Tongue (tissue), 1 donor: ENCODE measurements at regions not wholly inside any gene's neighbourhood (a gene's known extent, or its start where the extent isn't known, plus 50 kb on each side); places are given as distances from the start of the nearest gene placed in this dataset.

Experiments
- DNase-seq: peaks from one replicate; pipeline ENCODE4 v3.0.0-alpha.2; 2015

GRCh38 chrX:45372151-45372550, 171.5 kb upstream of the DIPK2B start:
- DNase-seq: no peak

GRCh38 chrX:45368705-45369104, 168.0 kb upstream of the DIPK2B start:
- no peak for DNase-seq

- DNase-seq: no peak
Observed at GRCh38 chrX:45363596-45363995, 162.9 kb upstream of the DIPK2B start.

DNA sequence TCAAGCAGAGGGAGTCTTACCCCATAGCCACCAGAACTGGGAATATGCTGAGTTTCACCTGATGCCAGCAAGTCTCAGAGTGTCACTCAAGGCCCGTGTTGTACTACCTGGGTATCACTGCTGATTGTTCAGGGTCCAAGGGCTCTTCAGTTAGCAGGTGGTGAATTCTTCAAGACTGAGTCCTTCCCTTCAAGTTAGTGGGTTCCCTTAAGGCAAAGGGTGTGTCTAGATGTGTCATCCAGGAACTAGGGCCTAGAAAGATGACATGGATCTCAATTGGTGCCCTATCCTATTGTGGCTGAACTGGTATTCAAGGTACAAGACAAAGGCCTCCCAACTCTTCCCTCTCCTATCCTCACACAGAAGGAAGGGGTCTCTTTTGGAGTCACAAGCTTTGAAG, 159.9 kb upstream of the DIPK2B start:
- no peak for DNase-seq

GRCh38 chrX:45358392-45358791, 157.7 kb upstream of the DIPK2B start:
- DNase-seq: no peak

- DNase-seq: no peak
Observed at GRCh38 chrX:45353456-45353855, 152.8 kb upstream of the DIPK2B start.

DNA sequence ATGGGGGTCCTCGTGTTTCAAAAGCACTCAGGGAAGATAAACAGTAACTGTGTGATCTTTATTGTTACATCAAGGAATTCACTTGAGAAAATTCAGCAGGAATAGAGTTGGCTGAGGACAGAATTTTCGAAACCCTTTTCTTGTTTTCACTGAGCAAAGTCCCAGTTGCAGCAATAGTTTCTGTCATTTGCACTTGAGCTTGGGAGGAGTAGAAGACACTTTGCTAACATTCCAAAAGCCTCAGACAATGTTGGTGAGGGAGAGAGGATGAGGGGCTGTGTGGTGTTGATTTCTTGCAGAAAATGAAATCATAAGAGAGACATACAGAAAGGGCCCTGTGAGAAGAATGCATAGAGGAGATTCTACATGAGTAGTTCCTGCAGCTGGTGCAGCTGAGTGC, 151.9 kb upstream of the DIPK2B start:
- DNase-seq: no peak

DNA sequence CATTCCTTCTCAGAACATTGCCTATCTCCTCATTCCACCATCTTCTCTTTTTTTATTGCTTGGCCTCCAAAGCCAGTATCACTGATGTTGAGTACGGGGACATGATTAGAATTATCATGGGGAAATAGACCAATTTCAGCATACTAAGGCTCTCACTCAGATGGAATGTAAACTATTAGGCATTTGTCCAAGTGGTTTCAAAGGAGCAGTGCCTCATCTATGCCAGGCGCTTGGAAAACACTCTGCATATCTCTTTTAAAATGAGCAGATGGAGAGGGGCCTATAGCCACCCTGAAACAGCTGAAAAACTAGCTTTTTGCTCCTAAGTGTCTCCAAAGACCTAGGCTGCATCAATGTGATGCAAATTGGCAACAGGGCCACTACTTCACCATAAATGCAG, 150.8 kb upstream of the DIPK2B start:
- DNase-seq: peak; percentile 6

DNA sequence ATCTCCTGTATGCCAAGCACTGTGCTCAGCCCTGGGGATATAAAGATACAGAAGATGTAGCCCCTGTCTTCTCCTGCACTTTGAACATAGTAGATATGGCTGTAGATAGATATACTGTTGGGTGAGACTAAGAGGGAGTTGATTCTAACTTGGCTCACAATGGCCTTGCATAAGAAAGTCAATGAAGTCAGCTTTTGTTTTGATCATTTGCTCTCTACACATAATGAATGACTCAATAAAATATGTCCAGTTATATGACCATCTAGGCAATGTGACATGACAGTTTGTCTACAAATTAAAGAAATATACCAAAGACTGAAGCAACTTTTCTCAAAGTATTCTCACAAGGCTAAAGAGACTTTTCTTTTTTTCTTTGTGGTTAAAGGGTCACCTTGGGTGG, 147.6 kb upstream of the DIPK2B start:
- no peak for DNase-seq

- no peak for DNase-seq
Observed at GRCh38 chrX:45347877-45348276, 147.2 kb upstream of the DIPK2B start.

- peak; percentile 21 for DNase-seq
Observed at GRCh38 chrX:45344594-45344993, 143.9 kb upstream of the DIPK2B start.

- no peak for DNase-seq
Observed at GRCh38 chrX:45329217-45329616, 128.5 kb upstream of the DIPK2B start.

GRCh38 chrX:45324941-45325340, 124.3 kb upstream of the DIPK2B start:
- no peak for DNase-seq

DNA sequence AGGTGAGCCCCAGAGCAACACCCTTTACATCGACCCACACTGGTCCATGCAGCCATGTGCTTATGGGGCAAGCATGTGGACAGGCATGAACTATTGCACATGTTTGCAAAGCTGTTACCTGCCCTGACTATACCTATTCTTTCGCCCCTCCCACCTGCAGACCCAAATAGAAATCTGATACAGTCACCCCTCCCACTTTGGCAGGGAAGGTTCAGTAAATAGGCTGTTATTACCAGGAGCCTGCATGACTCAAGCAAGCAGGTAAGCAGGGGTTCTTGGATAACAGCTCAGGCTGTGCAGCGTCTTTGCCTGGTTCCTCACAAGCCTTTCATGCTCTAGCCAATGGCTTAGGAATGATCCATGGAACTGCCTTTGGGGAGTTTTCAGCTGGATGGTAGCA, 122.7 kb upstream of the DIPK2B start:
- DNase-seq: no peak

- DNase-seq: no peak
Observed at GRCh38 chrX:45322820-45323219, 122.1 kb upstream of the DIPK2B start.

DNA sequence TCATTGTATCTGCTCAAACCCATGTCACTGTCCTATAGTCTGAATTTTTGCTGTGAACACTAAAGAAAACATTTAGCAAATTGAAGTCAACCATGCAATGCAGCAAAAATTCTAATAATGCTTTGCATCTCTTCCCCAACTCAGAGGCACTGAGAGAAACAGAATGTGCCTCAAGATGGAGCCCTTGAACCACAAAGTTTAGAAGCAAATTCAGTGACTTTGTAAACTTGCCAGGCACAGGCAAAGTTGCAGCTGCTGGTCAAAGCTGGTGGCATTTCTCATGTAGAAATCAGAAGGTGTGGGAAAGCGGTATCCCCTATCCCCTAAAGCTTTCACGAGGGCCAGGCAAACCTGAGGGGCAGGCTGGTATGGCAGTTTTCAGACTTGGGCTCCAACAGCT, 121.7 kb upstream of the DIPK2B start:
- peak; percentile 73 for DNase-seq

DNA sequence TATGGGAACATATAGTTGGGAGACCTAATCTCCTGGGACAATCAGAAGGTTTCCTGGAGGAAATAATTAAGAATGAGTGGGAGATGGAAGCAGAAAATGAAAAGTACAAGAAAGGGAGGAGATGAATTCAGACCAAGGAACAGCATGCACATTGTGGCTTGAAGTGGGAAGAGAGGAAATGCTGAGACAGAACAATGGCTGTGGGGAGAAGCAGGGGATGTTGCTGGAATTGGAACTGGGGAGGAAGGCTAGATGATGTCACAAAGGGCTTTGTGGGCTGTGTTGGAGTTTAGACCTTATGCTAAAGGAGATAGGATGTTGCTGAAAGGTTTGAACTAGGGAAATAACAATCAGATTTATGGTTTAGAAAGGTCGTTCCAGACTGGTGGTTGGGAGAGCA, 119.5 kb upstream of the DIPK2B start:
- no peak for DNase-seq

DNA sequence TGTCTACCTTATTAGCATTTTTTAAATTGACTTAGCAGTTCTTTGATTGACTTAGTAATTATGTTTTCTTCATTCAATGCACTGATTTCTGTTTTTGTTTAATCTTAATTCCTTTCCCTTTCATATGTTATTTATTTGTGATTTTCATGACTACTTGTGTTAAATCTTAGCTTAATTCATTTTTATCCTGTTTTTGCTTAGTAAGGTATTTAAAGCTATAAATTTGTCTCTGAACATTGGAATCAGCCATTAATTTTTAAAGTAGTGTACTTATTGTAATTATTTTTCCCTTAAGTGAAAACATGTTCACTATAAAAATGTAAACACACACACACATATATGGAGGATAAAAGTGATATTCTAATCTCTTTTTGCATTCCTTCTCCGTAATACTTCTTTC, 109.1 kb upstream of the DIPK2B start:
- no peak for DNase-seq

GRCh38 chrX:45309096-45309495, 108.4 kb upstream of the DIPK2B start:
- no peak for DNase-seq

GRCh38 chrX:45306794-45307193, 106.1 kb upstream of the DIPK2B start:
- DNase-seq: no peak

DNA sequence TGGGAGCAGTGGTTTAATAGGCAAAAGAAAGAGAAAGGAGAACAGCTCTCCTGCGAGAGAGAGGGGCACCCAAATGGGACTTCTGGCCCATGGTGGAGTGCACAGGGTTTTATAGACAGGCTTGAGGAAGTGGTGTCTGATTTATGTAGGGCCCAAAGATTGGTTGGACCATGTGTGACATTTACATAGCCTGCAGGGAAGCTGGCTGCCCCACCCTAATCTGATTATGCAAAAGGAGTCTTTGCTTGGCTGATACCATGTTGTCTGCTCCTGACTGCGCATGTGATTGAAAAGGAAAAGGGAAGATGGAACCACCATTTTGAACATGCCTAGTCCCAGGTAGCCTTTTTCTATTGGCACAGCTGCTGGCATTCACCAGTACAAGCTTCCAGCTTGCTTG, 100.0 kb upstream of the DIPK2B start:
- DNase-seq: no peak

GRCh38 chrX:45295259-45295986, 94.7 kb upstream of the DIPK2B start:
- DNase-seq: no peak

DNA sequence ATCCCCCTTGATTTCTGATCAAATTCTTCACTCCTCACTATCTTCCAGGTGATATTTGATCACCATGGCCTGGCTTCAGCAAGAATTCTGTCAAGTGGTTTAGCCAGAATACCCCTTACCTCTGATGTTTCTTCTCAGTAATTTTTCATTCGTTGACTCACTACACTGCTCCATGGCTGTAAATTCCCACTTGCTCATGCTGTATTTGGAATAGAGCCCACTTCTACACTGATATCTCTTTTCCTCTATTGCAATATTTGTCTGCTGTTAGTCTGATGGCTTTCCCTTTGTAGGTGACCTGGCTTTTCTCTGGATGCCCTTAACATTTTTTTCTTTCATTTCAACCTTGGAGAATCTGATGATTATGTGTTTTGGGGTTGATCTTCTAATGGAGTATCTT, 73.9 kb upstream of the DIPK2B start:
- DNase-seq: no peak

DNA sequence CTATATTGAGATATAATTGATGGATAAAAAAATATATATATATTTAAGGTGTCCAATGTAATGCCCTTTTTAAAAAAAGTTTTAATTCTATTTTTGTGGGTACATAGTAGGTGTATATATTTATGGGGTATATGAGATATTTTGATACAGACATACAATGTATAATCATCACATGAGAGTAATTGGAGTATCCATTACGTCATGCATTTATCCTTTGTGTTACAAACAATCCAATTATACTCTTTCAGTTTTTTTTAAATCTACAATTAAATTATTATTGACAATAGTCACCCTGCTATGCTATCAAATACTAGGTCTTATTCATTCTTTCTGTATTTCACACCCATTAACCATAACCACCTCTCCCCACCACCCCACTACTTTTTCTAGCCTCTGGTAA, 66.3 kb upstream of the DIPK2B start:
- DNase-seq: no peak

DNA sequence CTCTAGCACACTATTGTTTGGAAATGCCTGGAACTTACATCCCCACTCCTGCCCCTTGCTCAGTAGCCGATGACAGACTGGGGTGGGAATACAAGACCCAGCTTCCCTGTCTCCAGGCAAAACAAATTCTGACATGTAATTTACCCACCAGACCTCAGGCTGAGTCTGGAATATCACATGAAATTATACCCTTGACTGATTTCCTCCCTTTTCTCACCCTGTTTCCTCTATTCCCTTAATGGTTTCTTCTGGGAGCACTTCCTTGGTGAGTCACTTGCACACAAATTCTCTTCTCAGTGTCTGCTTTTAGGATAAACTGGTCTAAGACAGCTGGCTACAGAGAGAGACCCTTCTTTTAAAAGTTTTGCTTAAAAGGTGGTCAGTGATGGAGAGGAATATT, 65.8 kb upstream of the DIPK2B start:
- DNase-seq: no peak
